B cell (primary cell): ENCODE measurements at regions not wholly inside any gene's neighbourhood (a gene's known extent, or its start where the extent isn't known, plus 50 kb on each side); places are given as distances from the start of the nearest gene placed in this dataset.

Source experiments
- ATAC-seq: fragments of 200-7000 bp; cut with Tn5 transposase; one replicate; pipeline ENCODE4 v1.10.0; 2021; ENCODE audit warnings: low read depth, mild to moderate bottlenecking, moderate number of reproducible peaks, moderate library complexity
- CTCF ChIA-PET: fragments of 350-600 bp; sonication (Branson Sonifier 250); formaldehyde crosslinking; loops from one replicate; lab custom pipeline; 2021; ENCODE audit warnings: antibody characterized with exemption, inconsistent platforms; lab: Charles Lee
- POLR2A ChIA-PET: fragments of 350-600 bp; sonication (Branson Sonifier 250); formaldehyde crosslinking; loops from one replicate; lab custom pipeline; 2021; ENCODE audit warnings: antibody characterized with exemption; lab: Charles Lee
- DNase-seq: peaks from one replicate; pipeline ENCODE4 v3.0.0; 2013
- H2AFZ ChIP-seq: 2 replicates; pipeline ENCODE4 v1.6.1; 2012; ENCODE audit warnings: mild to moderate bottlenecking, low read depth, low read length; ENCODE audit not compliant: insufficient read depth, poor library complexity, severe bottlenecking
- H3K27ac ChIP-seq, 2 donors: 1 replicate in 1 of 2; 2 replicates in 1 of 2; pipeline ENCODE4 v1.5.1; 2012 to 2013; ENCODE audit warnings: low read length in 2 of 2, mild to moderate bottlenecking in 2 of 2, moderate library complexity in 1 of 2
- H3K27me3 ChIP-seq, 4 experiments: fragments of 200-600 bp in 1 of 4; sonication (generic) in 1 of 4; replicated peaks in 1 of 4; 1 replicate in 2 of 4; 2 replicates in 2 of 4; pipeline versions ENCODE4 v1.6.1 to v1.7.0; 2013 to 2016; ENCODE audit warnings: low read length in 3 of 4, mild to moderate bottlenecking in 2 of 4, mixed read lengths in 1 of 4, moderate library complexity in 1 of 4; ENCODE audit not compliant: insufficient read depth in 4 of 4, control insufficient read depth in 3 of 4; ENCODE audit errors: control extremely low read depth in 1 of 4
- H3K36me3 ChIP-seq, 2 experiments: replicated peaks in 1 of 2; 1 replicate in 1 of 2; 2 replicates in 1 of 2; pipeline versions ENCODE4 v1.6.1 to v1.7.1; 2013; ENCODE audit warnings: low read length in 1 of 2; ENCODE audit not compliant: insufficient read depth in 2 of 2, control insufficient read depth in 1 of 2; ENCODE audit errors: control extremely low read depth in 1 of 2, extremely low read depth in 1 of 2
- H3K4me1 ChIP-seq, 2 donors: fragments of 200-600 bp in 1 of 2; sonication (generic) in 1 of 2; 1 replicate in 1 of 2; 2 replicates in 1 of 2; pipeline versions ENCODE4 v1.5.1 to v1.6.1; 2013 to 2017; ENCODE audit warnings: low read length in 2 of 2; ENCODE audit not compliant: control insufficient read depth in 2 of 2, insufficient read depth in 2 of 2
- H3K4me2 ChIP-seq: replicated peaks from 2 replicates; pipeline ENCODE3; 2012; ENCODE audit warnings: mild to moderate bottlenecking, low read depth, low read length; ENCODE audit not compliant: poor library complexity, severe bottlenecking
- H3K4me3 ChIP-seq, 5 experiments: fragments of 200-600 bp in 1 of 5; sonication (generic) in 1 of 5; 1 replicate in 3 of 5; 2 replicates in 2 of 5; pipeline versions ENCODE4 v1.5.1 to v1.7.0; 2011 to 2016; ENCODE audit warnings: low read length in 4 of 5, mild to moderate bottlenecking in 4 of 5, low read depth in 2 of 5, control low read depth in 1 of 5, moderate library complexity in 1 of 5; ENCODE audit not compliant: insufficient read depth in 1 of 5; ENCODE audit errors: control extremely low read depth in 1 of 5, extremely low read depth in 1 of 5
- H3K79me2 ChIP-seq: fragments of 200-600 bp; sonication (generic); one replicate; pipeline ENCODE4 v1.6.0; 2016; ENCODE audit warnings: low read length; ENCODE audit not compliant: control insufficient read depth, insufficient read depth
- H3K9ac ChIP-seq: fragments of 200-600 bp; sonication (generic); 2 replicates; pipeline ENCODE4 v1.6.1; 2017; ENCODE audit warnings: mild to moderate bottlenecking, low read length, moderate library complexity
- H3K9me3 ChIP-seq, 3 donors: one replicate each; pipeline versions ENCODE4 v1.6.1 to v1.7.1; 2013; ENCODE audit warnings: low read length in 2 of 3; ENCODE audit not compliant: control insufficient read depth in 2 of 3, insufficient read depth in 1 of 3; ENCODE audit errors: control extremely low read depth in 1 of 3
- H4K20me1 ChIP-seq: 2 replicates; pipeline ENCODE4 v1.6.0; 2012; ENCODE audit warnings: mild to moderate bottlenecking, low read length; ENCODE audit not compliant: insufficient read depth, control insufficient read depth, poor library complexity, severe bottlenecking
- H3K27ac Mint-ChIP-seq: one replicate; pipeline ENCODE4 v1.8.0; 2021; ENCODE audit warnings: mixed read lengths
- H3K27me3 Mint-ChIP-seq: one replicate; pipeline ENCODE4 v1.8.0; 2021; ENCODE audit warnings: mixed read lengths
- H3K4me1 Mint-ChIP-seq: one replicate; pipeline ENCODE4 v1.8.0; 2021; ENCODE audit warnings: mixed read lengths
- H3K4me3 Mint-ChIP-seq: one replicate; pipeline ENCODE4 v1.8.0; 2021; ENCODE audit warnings: mixed read lengths
- H3K9me3 Mint-ChIP-seq: one replicate; pipeline ENCODE4 v1.8.0; 2022; ENCODE audit warnings: mixed read lengths; ENCODE audit not compliant: insufficient read depth
- EZH2 ChIP-seq: IDR thresholded peaks from 2 replicates; pipeline ENCODE4 v1.6.1; 2012; ENCODE audit warnings: borderline replicate concordance, low read depth, mild to moderate bottlenecking, moderate library complexity, low read length; ENCODE audit not compliant: insufficient read depth, poor library complexity, severe bottlenecking
- WGBS: methylation state at CpG from one replicate; pipeline ENCODE4 v1.1.5; 2013; ENCODE audit warnings: missing lambda C conversion rate; ENCODE audit not compliant: insufficient coverage; 5-methylcytosine and 5-hydroxymethylcytosine counted together
- intact Hi-C: fragments of 100-400 bp; cut with micrococcal nuclease; formaldehyde crosslinking; loops from one replicate; pipeline ENCODE4 v1.10.0; 2022
- TF ChIP-seq, protein P1 (sequence below): fragments of 200-600 bp; IDR thresholded peaks from one replicate; pipeline ENCODE4 v1.8.0; 2022; ENCODE audit warnings: antibody characterized with exemption, mild to moderate bottlenecking

DNA sequence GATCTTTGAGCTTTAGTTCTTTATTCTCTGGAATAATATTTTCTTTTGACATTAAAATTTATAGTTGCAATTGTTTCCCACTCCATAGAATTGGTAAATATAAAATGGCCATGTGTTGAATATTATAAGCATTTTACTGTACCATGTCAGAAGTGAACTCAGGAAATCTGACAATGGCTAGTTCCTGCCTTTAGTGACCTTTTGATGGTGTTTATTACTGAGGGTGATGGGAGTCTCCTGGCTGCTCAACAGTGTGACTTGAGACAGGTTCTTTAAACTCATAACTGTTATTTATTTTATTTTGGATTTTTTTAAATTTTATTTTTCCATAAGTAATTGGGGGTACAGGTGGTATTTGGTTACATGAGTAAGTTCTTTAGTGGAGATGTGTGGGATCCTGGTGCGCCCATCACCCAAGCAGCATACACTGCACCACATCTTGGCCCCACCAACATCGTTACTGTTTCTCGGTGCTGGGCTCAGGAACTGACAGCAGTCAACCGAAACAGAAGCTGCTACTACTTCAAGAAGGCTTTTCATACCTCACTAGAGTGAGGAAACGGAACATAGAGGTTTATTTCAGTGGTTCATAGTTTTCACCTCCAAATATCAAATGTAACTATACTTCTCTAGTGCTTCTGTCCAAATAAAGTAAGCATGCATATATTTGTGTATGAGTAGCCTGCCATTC, 90.4 kb downstream of the PLEKHG1 start:
- Mint-ChIP-seq H3K9me3 (no peaks in the 10 kb centered on the region), H3K27ac (peak overlapping the region; percentile 87), H3K4me1 (peaks cover 88% of the 10 kb centered on the region), H3K27me3 (no peaks in the 10 kb centered on the region), H3K4me3 (peak overlapping the region; percentile 78)
- H3K79me2 ChIP-seq = peaks cover 92% of the 10 kb centered on the region
- CTCF ChIA-PET = interaction anchor here (0.6 to 1.5 kb wide), 5 partner anchors 13 to 270 kb away, joined by 3 to 8 read pairs (median 3); no protein-coding TSS in a partner anchor
- ATAC-seq = peak; percentile 69
- peak overlapping the region; percentile 24 for H3K9ac ChIP-seq
- no peaks in the 10 kb centered on the region for H4K20me1 ChIP-seq
- no peaks in the 10 kb centered on the region for H3K27me3 ChIP-seq
- TF ChIP-seq, protein P1, sequence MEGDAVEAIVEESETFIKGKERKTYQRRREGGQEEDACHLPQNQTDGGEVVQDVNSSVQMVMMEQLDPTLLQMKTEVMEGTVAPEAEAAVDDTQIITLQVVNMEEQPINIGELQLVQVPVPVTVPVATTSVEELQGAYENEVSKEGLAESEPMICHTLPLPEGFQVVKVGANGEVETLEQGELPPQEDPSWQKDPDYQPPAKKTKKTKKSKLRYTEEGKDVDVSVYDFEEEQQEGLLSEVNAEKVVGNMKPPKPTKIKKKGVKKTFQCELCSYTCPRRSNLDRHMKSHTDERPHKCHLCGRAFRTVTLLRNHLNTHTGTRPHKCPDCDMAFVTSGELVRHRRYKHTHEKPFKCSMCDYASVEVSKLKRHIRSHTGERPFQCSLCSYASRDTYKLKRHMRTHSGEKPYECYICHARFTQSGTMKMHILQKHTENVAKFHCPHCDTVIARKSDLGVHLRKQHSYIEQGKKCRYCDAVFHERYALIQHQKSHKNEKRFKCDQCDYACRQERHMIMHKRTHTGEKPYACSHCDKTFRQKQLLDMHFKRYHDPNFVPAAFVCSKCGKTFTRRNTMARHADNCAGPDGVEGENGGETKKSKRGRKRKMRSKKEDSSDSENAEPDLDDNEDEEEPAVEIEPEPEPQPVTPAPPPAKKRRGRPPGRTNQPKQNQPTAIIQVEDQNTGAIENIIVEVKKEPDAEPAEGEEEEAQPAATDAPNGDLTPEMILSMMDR = no peak
- no peak for TF ChIP-seq EZH2
- H3K36me3 ChIP-seq = peaks cover 3 to 6% of the 10 kb centered on the region in 2 experiments
- H3K4me2 ChIP-seq = peak overlapping the region; percentile 62
- peaks cover 0 to 3% (median 0%) of the 10 kb centered on the region in 3 donors for H3K9me3 ChIP-seq
- H3K4me1 ChIP-seq = peaks cover 82 to 96% of the 10 kb centered on the region in 2 donors
- no peak overlapping the region for H2AFZ ChIP-seq
- intact Hi-C loops = loop anchor here (2.0 kb wide), 6 partner anchors 31 to 271 kb away; no protein-coding TSS in a partner anchor
- DNase-seq = peak; percentile 70
- peak overlapping the region in 2 of 5 experiments; percentile 18 to 50 for H3K4me3 ChIP-seq
- H3K27ac ChIP-seq = peak overlapping the region; percentile 92 to 96
- POLR2A ChIA-PET = interaction anchor here (0.6 to 0.8 kb wide), 2 partner anchors 16 to 91 kb away, joined by 3 to 4 read pairs; no protein-coding TSS in a partner anchor
- WGBS = no CpG with 5 or more reads among the region's 5 CpGs

DNA sequence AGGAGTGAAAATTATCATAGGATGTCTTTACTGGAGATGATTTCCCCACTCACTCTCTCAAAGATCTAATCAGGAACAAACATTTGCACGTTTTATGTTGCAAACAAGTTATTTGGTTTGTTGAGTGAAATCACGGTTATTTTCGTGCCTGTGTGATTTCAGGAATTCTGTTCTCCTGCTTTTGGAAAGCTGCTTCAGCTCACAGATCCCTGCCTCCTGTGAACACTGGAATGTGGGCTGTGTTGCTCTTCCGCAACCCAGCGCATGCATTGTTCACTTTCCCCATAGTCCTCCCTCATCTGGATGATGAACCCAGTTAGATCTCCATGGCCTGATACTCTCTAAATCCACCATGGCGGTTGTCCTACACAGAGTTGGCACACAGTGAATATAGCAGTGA, 91.0 kb downstream of the PLEKHG1 start:
- H3K4me1 Mint-ChIP-seq = peaks cover 89% of the 10 kb centered on the region
- peaks cover 0 to 3% (median 0%) of the 10 kb centered on the region in 3 donors for H3K9me3 ChIP-seq
- H2AFZ ChIP-seq = no peak overlapping the region
- H3K9ac ChIP-seq = peak overlapping the region; percentile 24
- H3K4me3 Mint-ChIP-seq = peak overlapping the region; percentile 78
- H3K27me3 ChIP-seq = no peaks in the 10 kb centered on the region
- intact Hi-C loops = loop anchor here (2.0 kb wide), 6 partner anchors 30 to 272 kb away; no protein-coding TSS in a partner anchor
- peak overlapping the region; percentile 87 for H3K27ac Mint-ChIP-seq
- ChIA-PET POLR2A (interaction anchor here (0.8 kb wide), 1 partner anchor 17 kb away, joined by 3 read pairs; no protein-coding TSS in a partner anchor), CTCF (interaction anchor here (1.1 to 1.5 kb wide), 4 partner anchors 12 to 90 kb away, joined by 3 to 8 read pairs (median 6); no protein-coding TSS in a partner anchor)
- peaks cover 3 to 5% of the 10 kb centered on the region in 2 experiments for H3K36me3 ChIP-seq
- no peaks in the 10 kb centered on the region for H4K20me1 ChIP-seq
- H3K4me2 ChIP-seq = peak overlapping the region; percentile 62
- DNase-seq = no peak
- ATAC-seq = no peak
- WGBS = 100% methylated on average over 2 of the region's 6 CpGs
- H3K4me1 ChIP-seq = peaks cover 82 to 96% of the 10 kb centered on the region in 2 donors
- peak overlapping the region in 2 of 5 experiments; percentile 18 to 50 for H3K4me3 ChIP-seq
- H3K27ac ChIP-seq = peak overlapping the region; percentile 92 to 96
- TF ChIP-seq, protein P1 = no peak
- no peak for TF ChIP-seq EZH2
- H3K27me3 Mint-ChIP-seq = no peaks in the 10 kb centered on the region
- no peaks in the 10 kb centered on the region for H3K9me3 Mint-ChIP-seq
- H3K79me2 ChIP-seq = peaks cover 92% of the 10 kb centered on the region
